Activated T-cell treated with anti-CD3 and anti-CD28 coated beads for 4 hours (primary cell): ENCODE measurements at regions not wholly inside any gene's neighbourhood (a gene's known extent, or its start where the extent isn't known, plus 50 kb on each side); places are given as distances from the start of the nearest gene placed in this dataset.

Experiments used
- DNase-seq: peaks from one replicate; pipeline ENCODE4 v3.0.0-alpha.2; 2020

GRCh38 chrX:137366018-137366633 lies 199.8 kb upstream of the ZIC3 start:
- DNase-seq, result no peak

GRCh38 chrX:137363559-137363958 lies 202.4 kb upstream of the ZIC3 start:
- DNase-seq, result no peak

GRCh38 chrX:137362583-137362982 lies 203.3 kb upstream of the ZIC3 start:
- DNase-seq, result no peak

GRCh38 chrX:137354851-137355250 lies 211.1 kb upstream of the ZIC3 start:
- no peak for DNase-seq

GRCh38 chrX:137353404-137353803 lies 212.5 kb upstream of the ZIC3 start:
- no peak for DNase-seq

GRCh38 chrX:137352101-137352660 lies 213.7 kb upstream of the ZIC3 start:
- no peak for DNase-seq

- DNase-seq, result no peak
Observed at GRCh38 chrX:137342969-137343368, 223.0 kb upstream of the ZIC3 start.

- DNase-seq, result no peak
Observed at GRCh38 chrX:137313627-137314026, 252.3 kb upstream of the ZIC3 start.

- DNase-seq, result no peak
Observed at GRCh38 chrX:137305404-137305803, 260.5 kb upstream of the ZIC3 start.

GRCh38 chrX:137297167-137297566 lies 263.4 kb upstream of the GPR101 start:
- no peak for DNase-seq

GRCh38 chrX:137290011-137290410 lies 256.2 kb upstream of the GPR101 start:
- no peak for DNase-seq

GRCh38 chrX:137287191-137287590 lies 253.4 kb upstream of the GPR101 start:
- DNase-seq, result no peak

GRCh38 chrX:137286423-137286822 lies 252.6 kb upstream of the GPR101 start:
- DNase-seq, result no peak

- DNase-seq, result no peak
Observed at GRCh38 chrX:137278825-137279224, 245.0 kb upstream of the GPR101 start.

GRCh38 chrX:137263374-137263773 lies 229.6 kb upstream of the GPR101 start:
- no peak for DNase-seq

- DNase-seq, result no peak
Observed at GRCh38 chrX:137245183-137245582, 211.4 kb upstream of the GPR101 start.

- DNase-seq, result no peak
Observed at GRCh38 chrX:137236837-137237236, 203.0 kb upstream of the GPR101 start.

GRCh38 chrX:137234651-137235402 lies 201.0 kb upstream of the GPR101 start:
- DNase-seq, result no peak

- no peak for DNase-seq
Observed at GRCh38 chrX:137233478-137233877, 199.7 kb upstream of the GPR101 start.

- DNase-seq, result no peak
Observed at GRCh38 chrX:137227151-137227550, 193.4 kb upstream of the GPR101 start.

- no peak for DNase-seq
Observed at GRCh38 chrX:137215467-137215866, 181.7 kb upstream of the GPR101 start.

GRCh38 chrX:137212078-137212632 lies 178.4 kb upstream of the GPR101 start:
- no peak for DNase-seq

- no peak for DNase-seq
Observed at GRCh38 chrX:137198040-137198439, 164.2 kb upstream of the GPR101 start.

- DNase-seq, result no peak
Observed at GRCh38 chrX:137195991-137196390, 162.2 kb upstream of the GPR101 start.
